OCI-LY1 (cell line): ENCODE measurements at regions not wholly inside any gene's neighbourhood (a gene's known extent, or its start where the extent isn't known, plus 50 kb on each side); places are given as distances from the start of the nearest gene placed in this dataset.

Experiments used
- CTCF ChIP-seq: fragments of 200-600 bp; sonication (generic), shearing (Covaris generic); IDR thresholded peaks from 2 replicates; pipeline ENCODE4 v1.5.1; 2017; ENCODE audit warnings: mild to moderate bottlenecking, antibody characterized with exemption, low read length, moderate library complexity, mixed read lengths
- EZH2 ChIP-seq: fragments of 200-600 bp; sonication (generic), shearing (Covaris generic); IDR thresholded peaks from 2 replicates; pipeline ENCODE4 v1.8.0; 2017; ENCODE audit warnings: borderline replicate concordance, mixed run types, mild to moderate bottlenecking, antibody characterized with exemption, low read length, moderate library complexity, mixed read lengths

GRCh38 chr2:238693337-238694093 lies 154.4 kb upstream of the TWIST2 start:
- TF ChIP-seq CTCF (no peak), EZH2 (no peak)
